ENCODE measurements at regions not wholly inside any gene's neighbourhood (a gene's known extent, or its start where the extent isn't known, plus 50 kb on each side); places are given as distances from the start of the nearest gene placed in this dataset.

- no peak for DNase-seq (ENCODE audit: extremely low spot score)
- Histone ChIP-seq H3K4me1 (peaks cover 0 to 6% (median 3%) of the 10 kb centered on the region in 4 donors), H3K36me3 (no peaks in the 10 kb centered on the region), H3K27ac (replicated peaks in 1 of 4) (no peak overlapping the region), H3K9me3 (no peaks in the 10 kb centered on the region), H3K27me3 (no peaks in the 10 kb centered on the region), H3K4me3 (no peak overlapping the region)
- no peak for TF ChIP-seq CTCF (IDR thresholded peaks at IDR 0.05)
- TF ChIP-seq EP300 (IDR thresholded peaks at IDR 0.05), result no peak
- TF ChIP-seq POLR2AphosphoS5 (IDR thresholded peaks at IDR 0.05), result no peak
- no peak for TF ChIP-seq POLR2A (IDR thresholded peaks at IDR 0.05; ENCODE audit: low read depth)
- intact Hi-C loops (cut with DNase I), result no loop called here
- WGBS, result 81% methylated on average over 3 of the region's 3 CpGs
Measured at GRCh38 chr12:68514807-68515411, 95.8 kb upstream of the RAP1B start.

- intact Hi-C loops (cut with DNase I), result no loop called here
- 89% methylated on average over 2 of the region's 2 CpGs for WGBS
- no peak overlapping the region for H3K27ac ChIP-seq (replicated peaks in 1 of 4)
Measured at GRCh38 chr12:68515793-68516192, 94.9 kb upstream of the RAP1B start.

GRCh38 chr12:68521321-68521839, 89.3 kb upstream of the RAP1B start:
- Histone ChIP-seq H3K27me3 (no peaks in the 10 kb centered on the region), H3K9me3 (no peaks in the 10 kb centered on the region), H3K27ac (replicated peaks in 1 of 4) (peak overlapping the region; percentile 8 to 31 (median 19)), H3K36me3 (no peaks in the 10 kb centered on the region), H3K4me3 (peak overlapping the region in 1 of 4 donors; percentile 15), H3K4me1 (peaks cover 5 to 19% (median 15%) of the 10 kb centered on the region in 4 donors)
- TF ChIP-seq EP300 (IDR thresholded peaks at IDR 0.05), result no peak
- DNase-seq (ENCODE audit: extremely low spot score), result peak; percentile 8
- WGBS, result 20% methylated on average over 5 of the region's 5 CpGs
- intact Hi-C loops (cut with DNase I), result no loop called here

More at GRCh38 chr12:68515793-68516192, 94.9 kb upstream of the RAP1B start:
- Histone ChIP-seq H3K4me1 (peaks cover 0 to 6% (median 4%) of the 10 kb centered on the region in 4 donors), H3K9me3 (no peaks in the 10 kb centered on the region), H3K27me3 (no peaks in the 10 kb centered on the region), H3K36me3 (no peaks in the 10 kb centered on the region), H3K4me3 (no peak overlapping the region)
- DNase-seq (ENCODE audit: extremely low spot score), result no peak
- no peak for TF ChIP-seq POLR2A (IDR thresholded peaks at IDR 0.05; ENCODE audit: low read depth)

GRCh38 chr12:68521848-68522502, 88.7 kb upstream of the RAP1B start:
- Histone ChIP-seq H3K36me3 (no peaks in the 10 kb centered on the region), H3K27me3 (no peaks in the 10 kb centered on the region), H3K4me3 (no peak overlapping the region), H3K27ac (replicated peaks in 1 of 4) (peak overlapping the region in 2 of 4 donors; percentile 13 to 31), H3K4me1 (peaks cover 5 to 19% (median 15%) of the 10 kb centered on the region in 4 donors), H3K9me3 (no peaks in the 10 kb centered on the region)
- 86% methylated on average over 5 of the region's 5 CpGs for WGBS
- intact Hi-C loops (cut with DNase I), result no loop called here
- peak; percentile 24 for DNase-seq (ENCODE audit: extremely low spot score)
- TF ChIP-seq EP300 (IDR thresholded peaks at IDR 0.05) (no peak), CTCF (IDR thresholded peaks at IDR 0.05) (no peak)

GRCh38 chr12:68529466-68529865, 81.2 kb upstream of the RAP1B start:
- 72% methylated on average over 6 of the region's 6 CpGs for WGBS
- Histone ChIP-seq H3K27me3 (no peaks in the 10 kb centered on the region), H3K4me3 (no peak overlapping the region), H3K27ac (replicated peaks in 1 of 4) (no peak overlapping the region), H3K9me3 (no peaks in the 10 kb centered on the region), H3K4me1 (peaks cover 0 to 24% (median 11%) of the 10 kb centered on the region in 4 donors), H3K36me3 (no peaks in the 10 kb centered on the region)
- TF ChIP-seq POLR2A (IDR thresholded peaks at IDR 0.05; ENCODE audit: low read depth), result no peak
- TF ChIP-seq POLR2AphosphoS5 (IDR thresholded peaks at IDR 0.05), result no peak
- no peak for TF ChIP-seq CTCF (IDR thresholded peaks at IDR 0.05)
- no peak for TF ChIP-seq EP300 (IDR thresholded peaks at IDR 0.05)
- intact Hi-C loops (cut with DNase I), result no loop called here
- DNase-seq (ENCODE audit: extremely low spot score), result no peak
